Panc1 (cell line): ENCODE measurements at regions not wholly inside any gene's neighbourhood (a gene's known extent, or its start where the extent isn't known, plus 50 kb on each side); places are given as distances from the start of the nearest gene placed in this dataset.

Experiments used
- ATAC-seq: fragments of 200-7000 bp; cut with Tn5 transposase; 2 replicates; pipeline ENCODE4 v1.9.1; 2020; ENCODE audit warnings: mild to moderate bottlenecking, moderate library complexity
- BruUV-seq: library from RNA; stranded (reverse); fragments of 400-500 nt; replicated peaks from 2 replicates; lab custom pipeline; 2021; lab: Mats Ljungman, UMichigan
- CTCF ChIA-PET: fragments of 300-600 bp; sonication (Branson Sonifier 250); formaldehyde crosslinking; loops from one replicate; lab custom pipeline; 2022; ENCODE audit warnings: antibody characterized with exemption; lab: Charles Lee
- POLR2A ChIA-PET: fragments of 300-600 bp; sonication (Branson Sonifier 250); formaldehyde crosslinking; loops from one replicate; lab custom pipeline; 2022; ENCODE audit warnings: antibody characterized with exemption; lab: Charles Lee
- DNase-seq: peaks from one replicate; pipeline ENCODE4 v3.0.0-alpha.2; 2010; ENCODE audit warnings: low read depth, low spot score
- H3K27ac ChIP-seq: 2 replicates; pipeline ENCODE4 v1.5.1; 2011; ENCODE audit warnings: mild to moderate bottlenecking, low read length, inconsistent platforms
- H3K27me3 ChIP-seq: fragments of 200-500 bp; sonication (Bioruptor generic); 2 replicates; pipeline ENCODE4 v1.6.0; 2014; ENCODE audit warnings: low read length, inconsistent platforms; ENCODE audit not compliant: control insufficient read depth, insufficient read depth
- H3K36me3 ChIP-seq: fragments of 200-500 bp; sonication (Bioruptor generic); 2 replicates; pipeline ENCODE4 v1.5.1; 2014; ENCODE audit warnings: inconsistent platforms, mild to moderate bottlenecking, low read length, moderate library complexity; ENCODE audit not compliant: control insufficient read depth, insufficient read depth
- H3K4me1 ChIP-seq: 2 replicates; pipeline ENCODE4 v1.5.1; 2011; ENCODE audit warnings: inconsistent platforms, mild to moderate bottlenecking, low read length, moderate library complexity; ENCODE audit not compliant: control insufficient read depth, insufficient read depth
- H3K4me3 ChIP-seq, 2 experiments: 2 replicates each; pipeline ENCODE4 v1.5.1; 2011 to 2012; ENCODE audit warnings: low read depth in 2 of 2, low read length in 2 of 2, mild to moderate bottlenecking in 2 of 2, inconsistent platforms in 1 of 2, moderate library complexity in 1 of 2
- H3K9me3 ChIP-seq: fragments of 200-500 bp; sonication (Bioruptor generic); 2 replicates; pipeline ENCODE4 v1.5.1; 2014; ENCODE audit warnings: low read depth, mild to moderate bottlenecking, inconsistent platforms, low read length, moderate library complexity; ENCODE audit not compliant: control insufficient read depth, insufficient read depth
- POLR2AphosphoS5 ChIP-seq: IDR thresholded peaks from 2 replicates; pipeline ENCODE4 v1.6.1; 2012; ENCODE audit warnings: mild to moderate bottlenecking, low read depth, low read length, moderate library complexity
- REST ChIP-seq, 2 experiments: IDR thresholded peaks; 2 replicates each; pipeline ENCODE4 v1.6.1; 2011 to 2012; ENCODE audit warnings: low read depth in 2 of 2, control low read depth in 1 of 2, low read length in 1 of 2, mild to moderate bottlenecking in 1 of 2, moderate library complexity in 1 of 2; ENCODE audit not compliant: insufficient read depth in 1 of 2
- SIN3A ChIP-seq: IDR thresholded peaks from 2 replicates; pipeline ENCODE4 v1.6.1; 2012; ENCODE audit warnings: low read depth, mild to moderate bottlenecking, low read length, moderate library complexity, borderline replicate concordance; ENCODE audit not compliant: insufficient read depth
- TCF7L2 ChIP-seq: IDR thresholded peaks from 2 replicates; pipeline ENCODE4 v1.6.1; 2011; ENCODE audit warnings: mild to moderate bottlenecking, low read depth, low read length, inconsistent platforms
- in situ Hi-C: cut with HindIII; loops from 2 replicates; pipeline ENCODE4 v1.10.0; 2016; ENCODE audit warnings: low sequenced_read_pairs, low pct_unique_long_range_greater_than_20kb
- intact Hi-C: fragments of 100-400 bp; cut with micrococcal nuclease; formaldehyde crosslinking; loops from one replicate; pipeline ENCODE4 v1.10.0; 2022; ENCODE audit not compliant: unreplicated experiment
- TF ChIP-seq, protein P1 (sequence below): fragments of 450-650 bp; IDR thresholded peaks from 2 replicates; pipeline ENCODE4 v1.5.1; 2017; ENCODE audit warnings: mild to moderate bottlenecking

GRCh38 chr18:32582455-32582854 lies 111.8 kb upstream of the GAREM1 start:
- no peak for TF ChIP-seq TCF7L2
- no peak for TF ChIP-seq POLR2AphosphoS5
- TF ChIP-seq SIN3A = no peak
- TF ChIP-seq, protein P1, sequence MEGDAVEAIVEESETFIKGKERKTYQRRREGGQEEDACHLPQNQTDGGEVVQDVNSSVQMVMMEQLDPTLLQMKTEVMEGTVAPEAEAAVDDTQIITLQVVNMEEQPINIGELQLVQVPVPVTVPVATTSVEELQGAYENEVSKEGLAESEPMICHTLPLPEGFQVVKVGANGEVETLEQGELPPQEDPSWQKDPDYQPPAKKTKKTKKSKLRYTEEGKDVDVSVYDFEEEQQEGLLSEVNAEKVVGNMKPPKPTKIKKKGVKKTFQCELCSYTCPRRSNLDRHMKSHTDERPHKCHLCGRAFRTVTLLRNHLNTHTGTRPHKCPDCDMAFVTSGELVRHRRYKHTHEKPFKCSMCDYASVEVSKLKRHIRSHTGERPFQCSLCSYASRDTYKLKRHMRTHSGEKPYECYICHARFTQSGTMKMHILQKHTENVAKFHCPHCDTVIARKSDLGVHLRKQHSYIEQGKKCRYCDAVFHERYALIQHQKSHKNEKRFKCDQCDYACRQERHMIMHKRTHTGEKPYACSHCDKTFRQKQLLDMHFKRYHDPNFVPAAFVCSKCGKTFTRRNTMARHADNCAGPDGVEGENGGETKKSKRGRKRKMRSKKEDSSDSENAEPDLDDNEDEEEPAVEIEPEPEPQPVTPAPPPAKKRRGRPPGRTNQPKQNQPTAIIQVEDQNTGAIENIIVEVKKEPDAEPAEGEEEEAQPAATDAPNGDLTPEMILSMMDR = no peak
- no peak for TF ChIP-seq REST (IDR thresholded peaks at IDR 0.05; ENCODE audit: insufficient read depth in 1 of 2, low read depth in 2 of 2, low read length in 1 of 2)
- Histone ChIP-seq H3K4me3 (no peak overlapping the region), H3K27ac (no peak overlapping the region), H3K4me1 (no peaks in the 10 kb centered on the region), H3K9me3 (no peaks in the 10 kb centered on the region), H3K36me3 (no peaks in the 10 kb centered on the region), H3K27me3 (no peaks in the 10 kb centered on the region)
- DNase-seq = no peak
- in situ Hi-C loops = no loop called here
- no TSS peak for BruUV-seq
- intact Hi-C loops = no loop called here
- CTCF ChIA-PET = no interaction called here
- ATAC-seq = no peak
- POLR2A ChIA-PET = no interaction called here

DNA sequence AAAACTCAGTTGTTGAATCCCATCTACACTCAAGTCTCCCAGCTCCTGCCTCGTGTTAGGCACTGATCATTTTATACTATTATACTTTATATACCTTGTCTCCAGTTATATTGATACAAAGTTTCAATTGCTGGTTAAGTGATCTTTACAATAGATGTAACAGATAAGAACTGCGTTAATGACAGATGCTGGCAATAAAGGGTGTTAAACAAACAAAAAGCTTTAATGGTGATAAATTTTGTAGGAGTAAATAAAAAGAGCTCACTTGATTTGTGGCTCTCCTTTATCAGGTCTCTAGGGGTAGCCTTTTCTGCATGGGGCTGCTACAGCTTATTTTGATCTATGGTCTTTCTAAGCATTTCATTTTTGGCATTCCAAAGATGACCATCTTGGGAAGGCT lies 106.9 kb upstream of the GAREM1 start:
- H3K36me3 ChIP-seq = no peaks in the 10 kb centered on the region
- no peaks in the 10 kb centered on the region for H3K27me3 ChIP-seq
- no peaks in the 10 kb centered on the region for H3K4me1 ChIP-seq
- ChIA-PET POLR2A (no interaction called here), CTCF (no interaction called here)
- ATAC-seq = no peak
- TF ChIP-seq, protein P1 = no peak
- TF ChIP-seq POLR2AphosphoS5 = no peak
- no peak for TF ChIP-seq REST (IDR thresholded peaks at IDR 0.05; ENCODE audit: insufficient read depth in 1 of 2, low read depth in 2 of 2, low read length in 1 of 2)
- intact Hi-C loops = no loop called here
- H3K4me3 ChIP-seq = no peak overlapping the region
- no peak for DNase-seq
- no peaks in the 10 kb centered on the region for H3K9me3 ChIP-seq
- no TSS peak for BruUV-seq
- in situ Hi-C loops = no loop called here
- H3K27ac ChIP-seq = no peak overlapping the region
